K562 (cell line): ENCODE measurements at regions not wholly inside any gene's neighbourhood (a gene's known extent, or its start where the extent isn't known, plus 50 kb on each side); places are given as distances from the start of the nearest gene placed in this dataset.

Experiments used
- BRD9 ChIP-seq: fragments of 450-650 bp; IDR thresholded peaks from 2 replicates; pipeline ENCODE4 v1.6.1; 2018; ENCODE audit warnings: low read depth; ENCODE audit not compliant: partially characterized antibody
- CC2D1A ChIP-seq: fragments of 450-650 bp; IDR thresholded peaks from 2 replicates; pipeline ENCODE4 v1.6.1; 2017; ENCODE audit warnings: mild to moderate bottlenecking
- GTF2F1 ChIP-seq: IDR thresholded peaks from 2 replicates; pipeline ENCODE4 v1.6.1; 2011; ENCODE audit warnings: low read depth, low read length, improper control_type of control experiment
- HDAC3 ChIP-seq: fragments of 450-650 bp; IDR thresholded peaks from 2 replicates; pipeline ENCODE4 v1.6.1; 2018; ENCODE audit warnings: borderline replicate concordance, mild to moderate bottlenecking, moderate library complexity; ENCODE audit not compliant: partially characterized antibody
- HNRNPH1 ChIP-seq: fragments of 200-400 bp; formaldehyde crosslinking; optimal IDR thresholded peaks from 2 replicates; pipeline ENCODE3; 2017; ENCODE audit warnings: low read depth, mild to moderate bottlenecking, low read length, moderate library complexity
- KLF6 ChIP-seq: fragments of 250-450 bp; sonication (Bioruptor Pico); IDR thresholded peaks from 2 replicates; pipeline ENCODE4 v1.4.0; 2020; ENCODE audit warnings: mild to moderate bottlenecking, moderate library complexity, borderline replicate concordance
- MAFK ChIP-seq: IDR thresholded peaks from 2 replicates; pipeline ENCODE4 v1.6.1; 2011; ENCODE audit warnings: low read length, improper control_type of control experiment
- MCM2 ChIP-seq: fragments of 450-650 bp; IDR thresholded peaks from 2 replicates; pipeline ENCODE4 v1.6.1; 2017; ENCODE audit warnings: low read depth, mild to moderate bottlenecking
- NFIX ChIP-seq: fragments of 250-450 bp; sonication (Bioruptor Pico); IDR thresholded peaks from 2 replicates; pipeline ENCODE4 v1.4.0; 2020; ENCODE audit warnings: low read depth, mild to moderate bottlenecking, moderate library complexity
- NFRKB ChIP-seq: fragments of 450-650 bp; IDR thresholded peaks from 2 replicates; pipeline ENCODE4 v1.6.1; 2016; ENCODE audit warnings: low read depth
- POLR2G ChIP-seq: fragments of 200-400 bp; formaldehyde crosslinking; IDR thresholded peaks from 2 replicates; pipeline ENCODE4 v1.6.1; 2017; ENCODE audit warnings: low read depth, mild to moderate bottlenecking, antibody characterized with exemption, low read length, moderate library complexity
- SMARCC2 ChIP-seq: fragments of 450-650 bp; IDR thresholded peaks from 2 replicates; pipeline ENCODE4 v1.6.1; 2017; ENCODE audit warnings: antibody characterized with exemption, moderate library complexity, mild to moderate bottlenecking, low read depth
- SRSF7 ChIP-seq: fragments of 200-400 bp; formaldehyde crosslinking; optimal IDR thresholded peaks from 2 replicates; pipeline ENCODE3; 2017; ENCODE audit warnings: mild to moderate bottlenecking, low read depth, low read length
- SUPT5H ChIP-seq: fragments of 450-650 bp; IDR thresholded peaks from 2 replicates; pipeline ENCODE4 v1.6.1; 2016
- ZNF707 ChIP-seq: fragments of 250-450 bp; sonication (Bioruptor Pico); conservative IDR thresholded peaks from 2 replicates; pipeline ENCODE4 v1.8.0; 2022; ENCODE audit warnings: inconsistent platforms, mild to moderate bottlenecking, moderate library complexity
- ZNF785 ChIP-seq: fragments of 250-450 bp; sonication (Bioruptor Pico); IDR thresholded peaks from 2 replicates; pipeline ENCODE4 v1.4.0; 2020; ENCODE audit warnings: mild to moderate bottlenecking
- TF ChIP-seq, protein P1 (sequence below): IDR thresholded peaks from 3 replicates; pipeline ENCODE4 v1.6.1; 2011; ENCODE audit warnings: borderline replicate concordance, mild to moderate bottlenecking; ENCODE audit not compliant: insufficient read length, insufficient read depth
- TF ChIP-seq, protein P2 (sequence below): conservative IDR thresholded peaks from 2 replicates; pipeline ENCODE4 v1.6.1; 2011; ENCODE audit warnings: low read depth, mild to moderate bottlenecking, low read length; ENCODE audit not compliant: control insufficient read depth
- TF ChIP-seq, protein P3 (sequence below): IDR thresholded peaks from 2 replicates; pipeline ENCODE4 v1.6.1; 2014; ENCODE audit warnings: antibody characterized with exemption

DNA sequence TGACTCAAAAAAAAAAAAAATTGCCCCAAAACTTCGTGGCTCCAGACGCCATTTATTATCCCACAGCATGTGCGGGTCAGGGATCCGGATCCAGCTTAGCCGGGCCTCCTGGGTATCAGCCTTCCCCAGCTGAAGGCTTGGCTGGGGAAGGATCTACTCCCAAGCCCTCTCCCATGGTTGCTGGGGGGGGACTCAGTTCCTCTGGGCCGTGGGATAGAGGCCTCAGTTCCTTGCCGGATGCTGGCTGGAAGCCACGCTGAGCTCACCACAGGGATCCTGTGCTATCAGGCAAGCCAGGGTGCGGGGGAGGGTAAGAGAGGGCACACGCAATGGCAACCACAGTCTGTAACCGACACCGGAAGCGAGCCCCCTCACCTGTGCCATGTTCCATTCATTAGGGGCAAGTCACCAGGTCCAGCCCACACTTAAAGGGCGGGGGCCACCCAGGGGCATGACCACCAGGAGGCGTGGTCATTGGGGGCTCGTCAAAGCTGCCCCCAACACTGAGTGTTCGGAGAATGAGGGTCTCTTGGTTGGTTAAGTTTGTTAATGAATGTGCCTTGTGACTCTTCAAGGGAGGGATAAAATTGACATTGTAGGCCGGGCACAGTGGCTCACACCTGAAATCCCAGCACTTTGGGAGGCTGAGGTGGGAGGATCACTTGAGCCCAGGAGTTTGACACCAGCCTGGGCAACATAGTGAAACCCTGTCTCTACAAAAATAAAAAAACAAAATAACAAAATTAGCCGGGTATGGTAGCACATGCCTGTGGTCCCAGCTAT lies 210.0 kb upstream of the GSE1 start (continued):
- TF ChIP-seq, protein P1, sequence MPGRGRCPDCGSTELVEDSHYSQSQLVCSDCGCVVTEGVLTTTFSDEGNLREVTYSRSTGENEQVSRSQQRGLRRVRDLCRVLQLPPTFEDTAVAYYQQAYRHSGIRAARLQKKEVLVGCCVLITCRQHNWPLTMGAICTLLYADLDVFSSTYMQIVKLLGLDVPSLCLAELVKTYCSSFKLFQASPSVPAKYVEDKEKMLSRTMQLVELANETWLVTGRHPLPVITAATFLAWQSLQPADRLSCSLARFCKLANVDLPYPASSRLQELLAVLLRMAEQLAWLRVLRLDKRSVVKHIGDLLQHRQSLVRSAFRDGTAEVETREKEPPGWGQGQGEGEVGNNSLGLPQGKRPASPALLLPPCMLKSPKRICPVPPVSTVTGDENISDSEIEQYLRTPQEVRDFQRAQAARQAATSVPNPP: no peak
- TF ChIP-seq NFRKB (peak; percentile 79; the same call in 1 of the 2 replicates), ZNF707 (0 out of 2 replicates have a peak, but pooled peaks have one; percentile 21), ZNF785 (CRISPR knock-in tag) (0 out of 2 replicates have a peak, but pooled peaks have one; percentile 29), SUPT5H (no peak), MCM2 (no peak), GTF2F1 (0 out of 2 replicates have a peak, but pooled peaks have one; percentile 53), CC2D1A (peak; percentile 51; the same call in 1 of the 2 replicates), NFIX (CRISPR knock-in tag) (no peak), HDAC3 (no peak), POLR2G (peak; percentile 37; the same call in 1 of the 2 replicates), HNRNPH1 (no peak), BRD9 (peak; percentile 93), MAFK (no peak), KLF6 (CRISPR knock-in tag) (peak; percentile 44; the same call in 1 of the 2 replicates), SMARCC2 (peak; percentile 91), SRSF7 (no peak)
- TF ChIP-seq, protein P2, sequence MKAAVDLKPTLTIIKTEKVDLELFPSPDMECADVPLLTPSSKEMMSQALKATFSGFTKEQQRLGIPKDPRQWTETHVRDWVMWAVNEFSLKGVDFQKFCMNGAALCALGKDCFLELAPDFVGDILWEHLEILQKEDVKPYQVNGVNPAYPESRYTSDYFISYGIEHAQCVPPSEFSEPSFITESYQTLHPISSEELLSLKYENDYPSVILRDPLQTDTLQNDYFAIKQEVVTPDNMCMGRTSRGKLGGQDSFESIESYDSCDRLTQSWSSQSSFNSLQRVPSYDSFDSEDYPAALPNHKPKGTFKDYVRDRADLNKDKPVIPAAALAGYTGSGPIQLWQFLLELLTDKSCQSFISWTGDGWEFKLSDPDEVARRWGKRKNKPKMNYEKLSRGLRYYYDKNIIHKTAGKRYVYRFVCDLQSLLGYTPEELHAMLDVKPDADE: peak; percentile 93
- TF ChIP-seq, protein P3, sequence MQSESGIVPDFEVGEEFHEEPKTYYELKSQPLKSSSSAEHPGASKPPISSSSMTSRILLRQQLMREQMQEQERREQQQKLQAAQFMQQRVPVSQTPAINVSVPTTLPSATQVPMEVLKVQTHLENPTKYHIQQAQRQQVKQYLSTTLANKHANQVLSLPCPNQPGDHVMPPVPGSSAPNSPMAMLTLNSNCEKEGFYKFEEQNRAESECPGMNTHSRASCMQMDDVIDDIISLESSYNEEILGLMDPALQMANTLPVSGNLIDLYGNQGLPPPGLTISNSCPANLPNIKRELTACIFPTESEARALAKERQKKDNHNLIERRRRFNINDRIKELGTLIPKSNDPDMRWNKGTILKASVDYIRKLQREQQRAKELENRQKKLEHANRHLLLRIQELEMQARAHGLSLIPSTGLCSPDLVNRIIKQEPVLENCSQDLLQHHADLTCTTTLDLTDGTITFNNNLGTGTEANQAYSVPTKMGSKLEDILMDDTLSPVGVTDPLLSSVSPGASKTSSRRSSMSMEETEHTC: no peak; the same call in 1 of the 2 replicates
